ENCODE measurements at regions not wholly inside any gene's neighbourhood (a gene's known extent, or its start where the extent isn't known, plus 50 kb on each side); places are given as distances from the start of the nearest gene placed in this dataset.

DNA sequence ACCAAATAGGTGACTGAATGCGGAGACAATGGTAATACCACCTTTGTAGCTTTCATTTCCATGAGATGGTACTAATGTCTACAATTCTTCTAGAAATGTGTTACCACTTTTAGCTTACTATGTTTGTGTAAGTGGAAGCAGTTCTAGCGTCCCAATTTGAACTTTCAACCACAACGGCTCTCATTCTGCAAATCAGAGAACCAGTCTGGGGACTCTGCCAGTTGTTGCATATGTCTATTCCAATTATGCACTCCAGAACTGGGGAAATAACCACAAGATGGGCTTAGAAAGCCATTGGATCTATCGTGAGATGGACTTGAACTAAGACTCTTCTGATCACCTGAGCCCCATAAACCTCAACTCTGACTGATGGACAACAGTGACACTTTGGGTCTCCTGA is 862.3 kb downstream of the SLITRK1 start:
- dilution Hi-C loops (cut with HindIII; ENCODE audit: low sequenced_read_pairs, unreplicated experiment) = no loop called here
- Histone ChIP-seq H3K27ac (ENCODE audit: insufficient read depth, low read length) (no peak overlapping the region), H2BK5ac (ENCODE audit: low read depth, low read length, poor library complexity, severe bottlenecking) (no peak overlapping the region), H3K4me1 (ENCODE audit: control insufficient read depth, insufficient read depth, low read length) (no peaks in the 10 kb centered on the region), H3K4me3 (ENCODE audit: insufficient read depth, low read depth, low read length) (no peak overlapping the region), H2AK9ac (replicated peaks; ENCODE audit: low read depth, low read length, poor library complexity) (no peak overlapping the region), H4K20me1 (ENCODE audit: insufficient read depth, low read length) (no peaks in the 10 kb centered on the region), H4K8ac (ENCODE audit: low read depth in 2 of 2, low read length in 2 of 2) (no peak overlapping the region), H3K56ac (ENCODE audit: extremely low read depth, insufficient read depth, low read length) (no peak overlapping the region), H3K18ac (ENCODE audit: low read depth, low read length) (no peak overlapping the region), H3K4me2 (ENCODE audit: low read depth, low read length) (no peak overlapping the region), H3K14ac (replicated peaks; ENCODE audit: low read depth, low read length) (no peak overlapping the region), H2BK15ac (ENCODE audit: low read depth, low read length) (no peak overlapping the region), H3K79me1 (ENCODE audit: low read depth in 1 of 2, low read length in 2 of 2) (no peaks in the 10 kb centered on the region), H3K27me3 (ENCODE audit: control insufficient read depth, insufficient read depth, low read length) (no peaks in the 10 kb centered on the region), H3K36me3 (ENCODE audit: control insufficient read depth, insufficient read depth, low read length) (no peaks in the 10 kb centered on the region), H2AK5ac (ENCODE audit: low read depth, low read length) (no peak overlapping the region), H3K9me1 (ENCODE audit: insufficient read depth, low read length) (no peaks in the 10 kb centered on the region), H4K5ac (ENCODE audit: low read depth, low read length) (no peak overlapping the region), H3K9ac (ENCODE audit: low read depth, low read length) (no peak overlapping the region), H3K23ac (ENCODE audit: low read depth, low read length) (no peak overlapping the region; the same call in 1 of the 2 replicates), H3K9me3 (ENCODE audit: control insufficient read depth, insufficient read depth, low read length) (no peaks in the 10 kb centered on the region), H3K4ac (ENCODE audit: low read depth, low read length) (no peak overlapping the region), H2AFZ (replicated peaks; ENCODE audit: low read length, poor library complexity) (no peak overlapping the region), H4K91ac (ENCODE audit: insufficient read depth, low read depth, low read length) (no peak overlapping the region), H2BK120ac (ENCODE audit: low read depth, low read length) (no peak overlapping the region), H2BK20ac (ENCODE audit: low read depth, low read length) (0 out of 2 replicates have a peak overlapping the region, but pooled peaks have one; percentile 5)
- 67% methylated on average over 1 of the region's 4 CpGs; no CpG with 5 or more reads in 1 of the 2 experiments for WGBS, 2 experiments (ENCODE audit: extremely low coverage in 2 of 2, insufficient read length in 1 of 2)
- ChIA-PET POLR2A (ENCODE audit: unreplicated experiment) (interaction anchor here (0.5 kb wide), 1 partner anchor 10 kb away, joined by 5 read pairs; no protein-coding TSS in a partner anchor), CTCF (no interaction called here)
- no peak for DNase-seq
- ATAC-seq (ENCODE audit: low read depth) = no peak
- no TSS peak for BruUV-seq (replicated peaks)
- TF ChIP-seq FOS (IDR thresholded peaks at IDR 0.05; ENCODE audit: low read depth, low read length) (no peak), CHD1 (IDR thresholded peaks at IDR 0.05; ENCODE audit: low read depth, low read length) (no peak), MAFK (IDR thresholded peaks at IDR 0.05; ENCODE audit: low read depth, low read length) (no peak), RCOR1 (IDR thresholded peaks at IDR 0.05; ENCODE audit: insufficient replicate concordance, low read length) (no peak), USF2 (IDR thresholded peaks at IDR 0.05; ENCODE audit: low read depth, low read length) (no peak), NFE2L2 (IDR thresholded peaks at IDR 0.05; ENCODE audit: low read depth, low read length) (no peak), MXI1 (IDR thresholded peaks at IDR 0.05; ENCODE audit: borderline replicate concordance, low read depth, low read length) (no peak), RFX5 (IDR thresholded peaks at IDR 0.05; ENCODE audit: low read depth, low read length) (no peak), BHLHE40 (IDR thresholded peaks at IDR 0.05; ENCODE audit: low read depth, low read length) (no peak)
- TF ChIP-seq, protein P1, sequence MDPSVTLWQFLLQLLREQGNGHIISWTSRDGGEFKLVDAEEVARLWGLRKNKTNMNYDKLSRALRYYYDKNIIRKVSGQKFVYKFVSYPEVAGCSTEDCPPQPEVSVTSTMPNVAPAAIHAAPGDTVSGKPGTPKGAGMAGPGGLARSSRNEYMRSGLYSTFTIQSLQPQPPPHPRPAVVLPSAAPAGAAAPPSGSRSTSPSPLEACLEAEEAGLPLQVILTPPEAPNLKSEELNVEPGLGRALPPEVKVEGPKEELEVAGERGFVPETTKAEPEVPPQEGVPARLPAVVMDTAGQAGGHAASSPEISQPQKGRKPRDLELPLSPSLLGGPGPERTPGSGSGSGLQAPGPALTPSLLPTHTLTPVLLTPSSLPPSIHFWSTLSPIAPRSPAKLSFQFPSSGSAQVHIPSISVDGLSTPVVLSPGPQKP (IDR thresholded peaks at IDR 0.05; ENCODE audit: borderline replicate concordance, low read depth, low read length) = no peak
- in situ Hi-C loops (cut with MboI; ENCODE audit: low sequenced_read_pairs) = no loop called here
- intact Hi-C loops (cut with micrococcal nuclease) = no loop called here

Data from IMR-90 (cell line).